ENCODE measurements at regions not wholly inside any gene's neighbourhood (a gene's known extent, or its start where the extent isn't known, plus 50 kb on each side); places are given as distances from the start of the nearest gene placed in this dataset.

GRCh38 chr18:22509423-22509822, 91.7 kb upstream of the CTAGE1 start:
- TF ChIP-seq, protein P1, sequence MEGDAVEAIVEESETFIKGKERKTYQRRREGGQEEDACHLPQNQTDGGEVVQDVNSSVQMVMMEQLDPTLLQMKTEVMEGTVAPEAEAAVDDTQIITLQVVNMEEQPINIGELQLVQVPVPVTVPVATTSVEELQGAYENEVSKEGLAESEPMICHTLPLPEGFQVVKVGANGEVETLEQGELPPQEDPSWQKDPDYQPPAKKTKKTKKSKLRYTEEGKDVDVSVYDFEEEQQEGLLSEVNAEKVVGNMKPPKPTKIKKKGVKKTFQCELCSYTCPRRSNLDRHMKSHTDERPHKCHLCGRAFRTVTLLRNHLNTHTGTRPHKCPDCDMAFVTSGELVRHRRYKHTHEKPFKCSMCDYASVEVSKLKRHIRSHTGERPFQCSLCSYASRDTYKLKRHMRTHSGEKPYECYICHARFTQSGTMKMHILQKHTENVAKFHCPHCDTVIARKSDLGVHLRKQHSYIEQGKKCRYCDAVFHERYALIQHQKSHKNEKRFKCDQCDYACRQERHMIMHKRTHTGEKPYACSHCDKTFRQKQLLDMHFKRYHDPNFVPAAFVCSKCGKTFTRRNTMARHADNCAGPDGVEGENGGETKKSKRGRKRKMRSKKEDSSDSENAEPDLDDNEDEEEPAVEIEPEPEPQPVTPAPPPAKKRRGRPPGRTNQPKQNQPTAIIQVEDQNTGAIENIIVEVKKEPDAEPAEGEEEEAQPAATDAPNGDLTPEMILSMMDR (IDR thresholded peaks at IDR 0.05) = no peak
- no peak for TF ChIP-seq POLR2A (IDR thresholded peaks at IDR 0.05)

Data from lower leg skin (tissue), 3 donors.